IPS-NIHi7 (cell line): ENCODE measurements at regions not wholly inside any gene's neighbourhood (a gene's known extent, or its start where the extent isn't known, plus 50 kb on each side); places are given as distances from the start of the nearest gene placed in this dataset.
A peak's percentile ranks its signal among the peaks of the same experiment; 100 is the strongest.
"Not testable (repeated sequence)": the region's sequence is repeated elsewhere in the genome, so short reads cannot be mapped to it uniquely, and the experiment has no call there.

Experiments used
- DNase-seq: peaks from one replicate; pipeline ENCODE4 v3.0.0; 2012; ENCODE audit warnings: mixed read lengths; ENCODE audit errors: extremely low spot score

DNA sequence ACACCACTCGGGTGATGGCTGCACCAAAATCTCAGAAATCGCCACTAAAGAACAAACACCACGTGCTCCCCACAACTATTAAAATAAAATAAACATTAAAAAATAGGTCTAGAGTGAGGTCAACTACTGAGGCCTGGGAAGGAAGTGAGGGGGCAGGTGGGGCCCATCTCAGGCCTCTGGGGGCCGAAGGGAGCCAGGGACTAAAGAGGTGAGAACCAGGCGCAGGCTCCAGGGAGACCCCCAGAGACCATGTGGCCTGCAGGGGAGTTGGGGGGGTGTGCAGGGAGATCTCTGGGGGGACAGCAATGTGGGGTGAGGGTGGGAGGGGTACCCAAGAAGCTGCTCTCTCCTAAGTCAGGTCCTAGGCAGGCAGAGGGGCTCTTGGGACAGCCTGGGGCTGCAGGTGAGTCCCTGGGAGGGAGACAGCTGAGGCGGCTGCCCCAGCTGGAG lies 111.3 kb upstream of the SMURF2 start:
- no peak for DNase-seq

DNA sequence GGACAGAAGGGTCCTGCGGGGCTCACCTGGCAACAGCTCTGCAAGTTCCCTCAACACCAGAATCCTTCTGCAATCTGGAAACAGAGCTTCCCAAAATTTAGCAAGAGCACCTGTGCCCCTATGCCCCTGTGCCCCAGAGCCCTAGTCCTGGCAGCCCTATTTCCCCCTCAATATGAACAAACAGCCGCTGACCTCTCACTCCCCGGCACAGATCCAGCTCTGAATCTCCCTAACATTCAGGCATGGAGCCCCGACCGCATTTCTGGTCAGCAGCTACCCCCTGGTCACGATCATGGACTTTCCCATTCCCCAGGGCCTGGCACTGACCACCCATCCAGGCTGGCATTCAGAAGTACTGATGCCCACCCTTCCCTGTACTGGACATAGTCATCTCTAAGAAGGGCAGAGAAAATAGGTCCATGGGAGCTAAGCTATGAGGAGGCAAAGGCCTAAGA lies 110.8 kb upstream of the SMURF2 start:
- no peak for DNase-seq

DNA sequence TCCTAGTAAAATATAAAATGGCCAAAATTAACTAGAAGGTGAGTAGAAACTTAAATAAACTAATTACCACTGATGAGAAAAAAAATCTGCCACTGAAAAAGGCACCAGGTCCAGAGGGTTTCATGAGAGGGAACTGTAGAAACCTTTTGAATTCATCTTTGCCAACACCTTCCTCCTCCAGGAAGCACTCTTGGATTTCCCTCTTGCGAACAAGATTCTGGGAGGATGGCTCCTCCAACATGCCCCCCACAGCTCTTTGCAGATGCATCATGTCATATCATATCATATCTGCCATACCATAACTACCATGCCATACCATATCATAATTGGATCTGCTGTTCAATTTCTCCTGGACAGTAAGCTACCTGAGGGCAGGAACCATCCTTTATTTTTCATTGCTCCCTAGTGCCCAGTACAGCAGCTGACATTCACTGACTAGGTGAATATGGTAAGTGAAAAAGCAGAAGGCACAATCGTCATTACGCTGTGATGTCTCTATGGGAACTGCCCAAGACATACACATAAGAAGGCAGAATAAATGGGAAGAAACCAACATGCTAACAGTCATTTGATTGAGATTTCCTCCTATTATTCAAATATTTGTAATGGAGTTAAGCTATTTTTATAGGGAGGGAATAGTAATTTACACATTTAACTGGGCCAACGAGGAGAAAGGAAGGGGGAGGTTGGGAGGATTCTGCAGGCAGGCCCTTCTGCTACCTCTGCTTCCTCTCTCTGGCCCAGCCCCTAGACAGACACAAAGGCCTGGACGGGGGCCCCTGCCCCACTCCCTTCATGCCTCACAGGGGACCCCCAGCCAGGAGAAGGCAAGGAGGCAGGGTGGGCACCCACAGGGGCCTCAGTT lies 110.1 kb upstream of the SMURF2 start:
- no peak for DNase-seq

DNA sequence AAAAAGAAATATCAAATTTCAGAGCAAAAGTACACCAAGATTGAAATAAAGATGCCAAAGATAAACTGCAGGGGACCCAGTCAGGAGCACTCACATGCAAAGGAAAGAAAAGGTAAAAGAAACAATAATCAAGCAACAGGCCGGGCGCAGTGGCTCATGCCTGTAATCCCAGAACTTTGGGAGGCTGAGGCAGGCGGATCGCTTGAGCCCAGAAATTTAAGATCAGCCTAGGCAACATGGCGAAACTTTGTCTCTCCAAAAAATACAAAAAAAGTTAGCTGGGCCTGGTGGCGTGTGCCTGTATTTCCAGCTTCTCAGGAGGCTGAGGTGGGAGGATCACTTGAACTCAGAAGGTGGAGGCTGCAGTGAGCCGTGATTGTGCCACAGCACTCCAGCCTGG lies 107.6 kb upstream of the SMURF2 start:
- DNase-seq = no peak

DNA sequence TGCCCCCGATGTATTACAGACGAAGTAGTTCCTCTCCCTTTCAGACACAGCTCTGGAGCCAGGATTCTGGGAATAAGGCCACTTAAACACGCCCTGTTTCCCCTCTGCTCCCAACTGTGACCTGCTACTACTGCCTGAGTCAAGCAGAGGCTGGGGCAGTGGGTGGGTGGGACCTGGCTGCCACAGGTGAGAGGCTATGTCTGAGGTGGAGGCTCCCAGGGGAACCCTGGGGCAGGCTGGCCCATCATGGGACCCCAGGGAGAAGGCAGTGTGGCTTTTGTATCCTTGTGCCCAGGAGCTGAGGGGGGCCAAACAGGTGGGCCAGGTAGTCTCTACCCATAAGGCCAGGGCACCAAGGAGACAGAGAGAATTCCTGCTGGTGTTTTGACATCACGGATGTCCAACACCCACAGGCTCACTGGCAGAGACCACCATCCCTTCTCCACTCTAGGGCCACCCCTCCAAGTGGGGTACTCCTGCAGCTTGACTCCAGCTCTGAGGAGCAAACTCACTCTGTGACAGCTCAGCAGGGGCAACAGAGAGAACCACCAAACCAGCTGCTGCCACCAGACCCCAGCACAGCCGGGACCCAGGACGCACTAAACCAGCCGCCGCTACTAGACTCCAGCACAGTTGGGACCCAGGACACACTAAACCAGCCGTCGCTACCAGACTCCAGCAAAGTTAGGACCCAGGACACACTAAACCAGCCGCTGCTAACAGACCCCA lies 105.3 kb upstream of the SMURF2 start:
- no peak for DNase-seq

DNA sequence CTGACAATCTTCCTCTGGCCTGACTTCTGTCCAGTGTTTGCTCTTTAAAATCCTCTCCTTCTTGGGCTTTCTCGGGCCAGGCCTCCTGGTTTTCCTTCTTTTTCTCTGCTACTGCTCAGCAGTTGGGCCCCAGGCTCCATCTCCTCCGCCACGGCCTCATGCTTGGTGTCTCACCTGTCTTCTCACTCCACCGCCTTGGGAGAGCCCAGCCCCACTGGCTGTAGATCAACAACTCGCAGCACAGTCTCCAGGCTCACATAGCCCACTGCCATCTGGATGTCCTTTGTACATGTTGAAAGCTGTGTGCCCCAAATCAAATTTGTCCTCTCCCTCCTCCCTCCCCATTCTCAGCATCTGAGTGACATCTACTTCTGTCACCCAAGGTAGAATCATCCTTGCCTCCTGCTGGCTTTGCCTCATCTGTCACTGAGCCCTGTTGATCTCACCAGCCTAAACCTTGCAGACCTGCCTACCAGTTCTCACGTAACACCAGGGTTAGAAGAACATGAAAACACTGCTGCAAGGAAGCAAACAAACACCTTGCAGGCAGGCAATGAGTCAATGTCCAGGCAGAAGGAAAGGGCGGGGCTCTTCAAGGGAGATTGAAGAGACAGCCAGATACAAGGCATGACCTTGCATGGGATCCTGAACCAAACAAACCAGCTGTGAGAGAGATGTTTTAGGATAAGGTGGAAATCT lies 103.2 kb upstream of the SMURF2 start:
- no peak for DNase-seq

DNA sequence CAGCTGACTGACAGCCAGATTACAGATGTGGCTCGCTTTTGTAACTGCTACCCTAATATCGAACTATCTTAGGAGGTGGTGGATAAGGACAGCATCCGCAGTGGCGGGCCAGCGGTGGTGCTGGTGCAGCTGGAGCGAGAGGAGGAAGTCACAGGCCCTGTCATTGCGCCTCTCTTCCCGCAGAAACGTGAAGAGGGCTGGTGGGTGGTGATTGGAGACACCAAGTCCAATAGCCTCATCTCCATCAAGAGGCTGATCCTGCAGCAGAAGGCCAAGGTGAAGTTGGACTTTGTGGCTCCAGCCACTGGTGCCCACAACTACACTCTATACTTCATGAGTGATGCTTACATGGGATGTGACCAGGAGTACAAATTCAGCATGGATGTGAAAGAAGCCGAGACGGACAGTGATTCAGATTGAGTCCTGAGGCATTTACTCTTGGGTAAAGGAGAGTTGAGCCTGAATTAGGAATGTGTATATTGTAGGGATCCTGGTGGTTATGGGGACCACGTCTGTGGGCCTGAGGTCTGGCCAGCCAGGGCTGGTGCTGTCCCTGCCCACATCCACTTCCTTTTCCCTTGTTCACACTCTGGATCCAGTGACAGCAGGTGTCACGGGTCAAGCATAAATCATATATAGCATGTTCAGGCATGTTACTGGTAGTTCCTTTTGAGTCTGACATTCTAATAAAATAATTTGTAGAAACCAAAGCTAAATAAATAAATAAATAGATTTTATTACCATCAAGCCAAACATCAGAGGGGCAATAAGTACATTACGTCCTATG lies 89.0 kb upstream of the SMURF2 start:
- no peak for DNase-seq

DNA sequence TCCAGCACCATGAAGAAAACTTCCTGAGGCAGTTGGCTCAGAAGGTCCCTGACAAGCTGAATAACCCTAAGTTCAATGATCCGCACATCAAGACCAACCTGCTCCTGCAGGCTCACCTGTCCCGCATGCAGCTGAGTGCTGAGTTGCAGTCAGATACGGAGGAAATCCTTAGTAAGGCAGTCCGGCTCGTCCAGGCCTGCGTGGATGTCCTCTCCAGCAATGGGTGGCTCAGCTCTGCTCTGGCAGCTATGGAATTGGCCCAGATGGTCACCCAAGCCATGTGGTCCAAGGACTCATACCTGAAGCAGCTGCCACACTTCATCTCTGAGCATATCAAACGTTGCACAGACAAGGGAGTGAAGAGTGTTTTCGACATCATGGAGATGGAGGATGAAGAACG lies 88.4 kb upstream of the SMURF2 start:
- no peak for DNase-seq

DNA sequence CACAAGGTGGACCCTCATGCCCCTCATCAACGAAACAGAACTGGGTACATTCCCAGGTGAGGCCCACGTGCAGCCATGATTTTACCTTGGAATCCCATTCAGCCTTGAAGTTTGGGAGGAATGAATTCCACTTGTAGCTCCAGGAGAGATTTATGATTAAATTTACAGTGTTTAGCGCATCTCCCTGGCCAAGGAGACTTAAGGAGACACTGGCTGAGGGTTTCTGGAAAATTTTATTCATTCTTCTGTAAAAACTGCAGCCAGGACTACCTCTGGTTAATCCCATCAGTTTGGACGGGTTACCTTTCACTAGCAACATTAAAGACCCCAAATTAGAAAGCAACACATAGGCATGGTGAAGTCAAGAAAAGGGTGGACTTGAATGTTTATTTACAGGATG lies 87.2 kb upstream of the SMURF2 start:
- DNase-seq = no peak

DNA sequence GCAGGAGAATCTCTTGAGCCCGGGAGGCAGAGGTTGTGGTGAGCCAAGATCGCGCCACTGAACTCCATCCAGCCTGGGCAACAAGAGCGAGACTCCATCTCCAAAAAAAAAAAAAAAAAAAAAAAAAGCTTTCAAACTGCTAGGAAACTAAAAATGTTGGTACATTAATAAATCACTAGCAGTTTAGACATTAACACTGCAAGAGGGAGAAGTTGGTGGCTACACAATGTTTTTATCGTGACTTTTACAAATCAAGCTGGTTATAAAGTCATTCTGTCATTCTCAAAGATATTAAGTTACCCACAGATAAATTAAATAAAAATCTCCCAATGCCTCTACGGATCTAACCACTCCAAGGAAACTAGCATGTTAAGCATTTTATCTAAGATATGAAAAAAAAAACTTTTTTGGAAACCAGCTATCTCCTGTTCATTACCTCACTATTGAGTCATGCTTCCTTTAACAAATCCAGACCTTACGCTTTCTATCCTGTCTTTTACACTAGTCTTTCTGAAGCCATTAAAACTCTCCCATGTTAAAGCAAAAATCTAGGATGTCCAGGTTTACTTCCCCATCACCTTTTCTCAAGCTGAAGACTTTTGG lies 85.9 kb upstream of the SMURF2 start:
- no peak for DNase-seq

DNA sequence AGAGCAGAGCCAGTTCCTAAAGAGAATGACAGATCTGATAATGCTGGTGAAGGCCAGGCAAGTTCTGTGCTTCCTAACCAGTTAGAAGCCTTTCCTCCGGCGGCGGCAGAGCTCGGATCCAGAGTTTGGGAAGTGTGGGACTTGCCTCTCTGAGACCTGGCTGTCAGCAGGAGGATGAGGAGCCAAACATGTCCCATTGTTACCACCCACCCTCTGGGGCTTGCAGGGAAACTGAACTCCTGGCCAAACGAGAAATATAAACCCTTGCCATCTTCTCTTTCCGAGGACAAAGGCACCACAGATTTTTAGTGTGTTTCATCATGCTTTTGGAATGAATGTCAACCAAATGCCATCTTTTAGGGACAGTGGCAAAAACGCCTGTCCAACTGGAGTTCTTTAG lies 80.2 kb upstream of the SMURF2 start:
- no peak for DNase-seq

DNA sequence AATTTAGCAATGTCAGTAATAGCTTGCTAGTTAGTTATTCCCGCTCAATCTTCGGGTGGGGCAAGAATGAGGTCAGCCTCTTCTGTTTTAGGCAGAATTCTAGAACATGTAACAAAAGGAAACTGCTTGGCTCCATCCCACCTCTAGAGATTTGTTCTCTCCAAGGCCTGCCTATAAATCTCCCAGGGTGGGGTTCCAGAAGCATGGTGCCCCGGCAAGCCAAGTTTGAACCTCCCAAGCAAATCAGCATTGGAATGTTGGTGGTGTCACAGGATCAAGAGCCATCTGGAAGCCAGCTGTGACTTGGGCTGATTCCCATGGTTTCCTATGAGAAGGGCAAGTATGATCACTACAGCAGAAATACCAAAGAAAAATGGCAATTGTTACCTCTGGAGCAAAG lies 79.8 kb upstream of the SMURF2 start:
- DNase-seq = not testable (repeated sequence)

DNA sequence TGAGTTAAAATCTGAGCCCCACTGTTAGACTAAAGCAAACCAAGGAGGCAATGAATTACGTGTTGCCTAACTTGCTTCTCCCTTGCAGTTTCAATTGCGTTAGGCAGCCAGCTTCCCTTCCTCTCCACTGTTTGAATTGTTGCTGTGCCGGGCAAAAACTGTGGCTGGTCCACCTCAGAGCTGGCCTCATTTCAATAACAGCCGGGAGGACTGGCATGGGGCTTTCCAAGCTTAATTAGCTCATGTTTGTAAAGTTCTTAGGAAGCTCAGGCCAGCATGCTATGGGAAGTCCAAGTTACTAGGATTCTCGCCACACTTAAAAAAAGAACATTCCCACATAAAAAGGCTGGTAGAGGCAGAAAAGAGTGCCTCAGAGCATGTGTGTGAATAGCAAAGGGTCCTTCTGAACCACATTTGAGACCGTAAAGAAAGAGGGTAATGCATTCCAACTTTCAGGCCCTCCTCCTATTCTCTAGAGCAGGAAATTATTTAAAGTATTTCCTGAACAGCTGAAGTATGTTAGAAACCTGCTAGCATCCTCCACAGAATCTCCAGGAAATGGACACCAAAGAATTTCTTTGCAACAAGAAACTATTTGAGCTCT lies 79.0 kb upstream of the SMURF2 start:
- DNase-seq = no peak

DNA sequence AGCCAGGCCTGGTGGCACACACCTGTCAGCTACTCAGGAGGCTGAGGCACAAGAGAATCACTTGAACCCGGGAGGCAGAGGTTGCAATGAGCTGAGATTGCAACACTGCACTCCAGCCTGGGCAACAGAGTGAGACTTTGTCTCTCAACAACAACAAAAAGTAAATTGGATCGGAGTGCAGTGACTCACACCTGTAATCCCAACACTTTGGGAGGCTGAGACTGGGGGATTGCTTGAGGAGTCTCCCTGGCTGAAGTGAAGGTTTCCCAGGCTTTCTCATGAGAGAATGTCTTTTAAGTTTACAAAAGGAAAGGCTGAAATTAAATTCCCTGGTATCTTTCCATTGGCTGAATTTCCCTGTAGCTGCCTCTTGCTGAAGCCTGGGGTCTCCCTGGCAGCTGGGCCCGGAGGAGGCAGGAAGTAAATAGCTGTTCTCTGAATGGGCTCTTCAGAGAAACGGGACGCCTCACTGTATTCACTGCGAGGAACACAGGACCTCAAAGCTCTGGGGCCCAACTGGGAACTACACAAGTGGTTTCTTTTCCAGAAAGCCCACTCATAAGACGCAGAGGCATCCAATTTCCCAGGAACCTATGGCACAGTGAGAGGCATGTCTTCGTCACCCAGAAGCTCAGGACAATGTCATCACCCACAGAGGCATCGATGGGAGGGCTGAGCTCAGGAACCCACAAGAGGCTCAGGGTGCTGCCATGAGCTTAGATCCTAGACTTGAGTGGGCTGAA lies 77.4 kb upstream of the SMURF2 start:
- peak; percentile 27 for DNase-seq

DNA sequence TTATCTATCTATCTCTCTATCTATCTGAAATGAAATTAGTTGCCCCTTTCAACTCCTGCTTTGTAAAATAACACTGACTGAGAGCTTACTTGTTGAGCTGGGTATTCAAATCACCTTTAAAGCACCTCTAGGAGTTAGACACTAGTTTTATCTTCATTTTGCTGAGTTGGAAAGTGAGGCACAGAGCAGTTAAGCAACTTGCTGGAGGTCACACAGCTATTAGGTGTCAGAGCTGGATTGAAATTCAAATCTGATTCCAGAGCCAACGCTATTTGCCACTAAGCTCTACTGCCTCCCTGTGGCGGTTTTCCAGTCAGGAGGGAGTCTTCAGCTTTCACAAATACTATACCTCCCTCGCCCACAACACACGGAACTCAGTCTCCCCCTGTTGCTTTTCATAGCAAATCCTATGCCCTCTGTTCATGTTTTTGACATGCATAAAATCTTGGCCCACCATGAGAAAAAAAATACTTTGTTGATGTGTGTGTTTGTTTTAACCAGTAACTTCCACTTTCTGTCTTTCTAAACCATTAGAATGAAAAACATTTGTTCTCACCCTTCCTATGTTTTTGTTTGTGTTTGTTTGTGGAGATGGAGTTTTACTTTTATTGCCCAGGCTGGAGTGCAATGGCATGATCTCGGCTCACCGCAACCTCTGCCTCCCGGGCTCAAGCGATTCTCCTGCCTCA lies 74.8 kb upstream of the SMURF2 start:
- peak; percentile 22 for DNase-seq

DNA sequence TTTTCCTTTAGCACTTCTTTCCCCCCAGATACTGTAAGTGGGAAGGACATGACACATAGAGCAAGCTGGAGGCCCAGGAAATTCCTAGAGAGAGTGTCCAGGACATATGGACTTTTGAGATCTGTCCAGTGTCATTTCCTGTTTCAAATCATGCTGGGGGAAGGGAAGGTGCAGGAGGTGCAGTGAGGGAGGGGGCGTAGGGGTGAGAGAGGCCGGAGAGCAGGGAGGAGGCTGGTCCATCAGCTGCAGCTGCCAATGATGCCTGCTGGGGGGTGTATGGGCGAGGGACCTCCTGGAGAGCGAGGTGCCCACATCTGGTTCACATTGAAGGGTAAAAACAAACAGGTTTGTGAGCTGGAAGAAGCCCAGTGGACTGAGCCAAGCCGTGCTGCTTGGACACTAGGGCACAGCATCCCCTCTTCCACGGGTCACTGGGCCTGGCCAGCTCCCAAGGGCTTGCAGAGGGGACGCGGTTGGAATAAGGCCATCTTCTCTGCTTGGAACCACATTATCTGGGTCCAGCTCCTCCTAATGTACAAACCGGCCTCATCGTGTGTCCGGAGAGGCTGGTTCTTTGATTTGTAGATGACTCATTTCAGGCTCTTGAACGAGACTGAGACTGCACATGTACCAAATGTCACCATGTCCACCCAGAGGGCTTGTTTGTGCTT lies 70.4 kb upstream of the SMURF2 start:
- DNase-seq = no peak

DNA sequence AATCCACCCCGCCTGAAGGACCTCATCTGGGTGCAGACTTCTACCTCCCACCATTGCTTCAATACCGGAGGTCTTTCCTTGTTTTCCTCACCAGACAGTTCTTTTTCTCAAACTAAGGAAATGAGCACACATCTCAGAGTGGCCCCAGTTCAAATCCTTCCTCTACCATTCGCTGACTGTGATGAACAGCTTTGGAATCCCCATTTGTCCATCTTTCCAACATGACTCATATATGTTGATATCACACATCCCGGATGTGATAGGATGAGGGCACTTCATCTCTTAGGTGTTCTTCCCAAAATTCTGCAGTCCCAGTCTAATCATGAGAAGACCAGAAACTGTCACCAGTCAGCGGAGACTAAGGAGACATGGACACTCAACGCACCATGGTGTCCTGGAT lies 67.9 kb upstream of the SMURF2 start:
- DNase-seq = not testable (repeated sequence)

DNA sequence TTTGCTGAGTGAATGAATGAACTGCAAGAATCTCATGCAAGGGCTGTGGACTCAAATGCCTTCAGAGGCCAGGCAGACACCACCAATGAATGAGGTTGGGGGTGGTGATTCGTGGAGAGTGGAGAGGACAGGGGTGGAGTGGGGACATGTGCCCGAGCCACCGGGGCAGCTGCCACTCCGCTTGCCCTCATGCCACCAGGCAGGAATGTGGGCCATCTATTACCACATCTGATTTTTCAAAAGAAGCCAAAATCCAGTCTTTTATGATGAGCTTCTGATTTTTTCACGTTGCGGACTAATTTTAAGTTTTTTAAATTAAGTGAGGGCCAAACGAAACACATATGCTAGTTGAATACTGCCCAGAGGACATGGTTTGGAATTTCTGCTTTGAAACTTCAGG lies 67.1 kb upstream of the SMURF2 start:
- no peak for DNase-seq
